WI38 (cell line): ENCODE measurements at regions not wholly inside any gene's neighbourhood (a gene's known extent, or its start where the extent isn't known, plus 50 kb on each side); places are given as distances from the start of the nearest gene placed in this dataset.
"Not testable (repeated sequence)": the region's sequence is repeated elsewhere in the genome, so short reads cannot be mapped to it uniquely, and the experiment has no call there.

Experiments used
- H3K4me3 ChIP-seq: 2 replicates; pipeline ENCODE4 v1.5.1; 2011; ENCODE audit warnings: low read depth, mild to moderate bottlenecking, control low read depth, low read length
- TF ChIP-seq, protein P1 (sequence below): IDR thresholded peaks from 2 replicates; pipeline ENCODE4 v1.5.1; 2012; ENCODE audit warnings: low read depth, mild to moderate bottlenecking, control low read depth, low read length

DNA sequence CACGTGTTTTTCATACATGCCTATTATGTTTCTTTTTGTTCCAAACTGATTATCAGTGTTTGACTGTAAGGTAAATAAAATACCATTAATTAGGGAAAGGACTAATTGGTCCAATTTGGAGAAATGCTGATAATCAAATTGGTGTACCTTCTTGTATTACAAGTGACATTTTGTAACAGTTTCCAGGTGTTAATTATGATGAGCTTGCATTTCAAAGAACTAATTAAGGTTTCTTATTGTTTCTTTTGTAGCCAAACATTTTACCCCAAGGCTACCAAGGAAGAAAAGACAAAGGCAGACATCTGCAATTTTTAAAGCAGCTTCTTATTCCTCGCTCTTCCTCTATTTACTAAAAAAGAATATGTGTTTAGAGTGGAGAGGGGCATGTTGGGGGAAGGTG, 88.7 kb upstream of the GRIK1 start:
- TF ChIP-seq, protein P1, sequence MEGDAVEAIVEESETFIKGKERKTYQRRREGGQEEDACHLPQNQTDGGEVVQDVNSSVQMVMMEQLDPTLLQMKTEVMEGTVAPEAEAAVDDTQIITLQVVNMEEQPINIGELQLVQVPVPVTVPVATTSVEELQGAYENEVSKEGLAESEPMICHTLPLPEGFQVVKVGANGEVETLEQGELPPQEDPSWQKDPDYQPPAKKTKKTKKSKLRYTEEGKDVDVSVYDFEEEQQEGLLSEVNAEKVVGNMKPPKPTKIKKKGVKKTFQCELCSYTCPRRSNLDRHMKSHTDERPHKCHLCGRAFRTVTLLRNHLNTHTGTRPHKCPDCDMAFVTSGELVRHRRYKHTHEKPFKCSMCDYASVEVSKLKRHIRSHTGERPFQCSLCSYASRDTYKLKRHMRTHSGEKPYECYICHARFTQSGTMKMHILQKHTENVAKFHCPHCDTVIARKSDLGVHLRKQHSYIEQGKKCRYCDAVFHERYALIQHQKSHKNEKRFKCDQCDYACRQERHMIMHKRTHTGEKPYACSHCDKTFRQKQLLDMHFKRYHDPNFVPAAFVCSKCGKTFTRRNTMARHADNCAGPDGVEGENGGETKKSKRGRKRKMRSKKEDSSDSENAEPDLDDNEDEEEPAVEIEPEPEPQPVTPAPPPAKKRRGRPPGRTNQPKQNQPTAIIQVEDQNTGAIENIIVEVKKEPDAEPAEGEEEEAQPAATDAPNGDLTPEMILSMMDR, result no peak

DNA sequence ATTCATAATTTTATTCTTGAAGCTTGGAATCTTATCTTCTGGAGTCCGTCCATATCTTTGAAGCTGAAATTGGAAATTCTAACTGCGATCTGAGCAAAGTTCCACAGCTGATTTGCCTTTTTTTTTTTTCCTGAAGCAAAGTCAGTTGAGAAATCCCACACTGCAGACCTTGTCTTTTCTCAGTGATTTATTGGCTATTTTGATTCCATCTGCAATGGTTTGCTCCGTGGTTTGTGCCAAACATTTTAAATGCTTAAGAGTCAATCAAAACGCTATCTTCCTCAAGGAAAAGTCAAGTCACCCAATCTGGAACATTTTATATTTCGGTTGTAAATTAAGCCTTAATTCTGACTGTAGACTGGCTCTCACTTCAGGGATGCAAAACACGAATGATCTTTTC, 88.2 kb upstream of the GRIK1 start:
- H3K4me3 ChIP-seq, result no peak overlapping the region
- TF ChIP-seq, protein P1, result no peak

More for the DNA sequence above, 88.7 kb upstream of the GRIK1 start:
- no peak overlapping the region for H3K4me3 ChIP-seq

- H3K4me3 ChIP-seq, result not testable (repeated sequence)
Observed at GRCh38 chr21:30023056-30023455, 83.3 kb upstream of the GRIK1 start.

DNA sequence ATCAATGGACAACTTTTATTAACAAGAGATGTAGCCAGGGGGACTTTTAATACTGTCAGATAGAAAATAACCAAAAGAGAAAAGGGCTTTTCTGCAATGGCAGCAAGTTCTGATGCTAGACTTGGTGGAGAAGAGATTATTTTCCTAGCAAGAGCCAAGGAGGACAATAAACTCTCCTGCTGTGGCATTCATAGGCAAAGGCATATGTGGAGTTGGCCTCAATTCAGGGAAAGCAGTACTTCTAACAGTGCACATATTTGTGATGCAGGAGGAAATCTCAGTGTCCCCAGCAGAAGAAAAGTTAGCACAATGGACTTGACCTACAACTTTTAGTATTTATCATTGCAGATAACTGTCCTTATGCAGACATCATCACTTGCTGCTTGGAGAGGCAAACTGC, 75.1 kb upstream of the GRIK1 start:
- TF ChIP-seq, protein P1, result no peak
- no peak overlapping the region for H3K4me3 ChIP-seq

GRCh38 chr21:29991624-29992023, 51.8 kb upstream of the GRIK1 start:
- TF ChIP-seq, protein P1, result no peak
- no peak overlapping the region for H3K4me3 ChIP-seq

GRCh38 chr21:29989634-29990234, 49.9 kb upstream of the GRIK1 start:
- TF ChIP-seq, protein P1, result no peak
- no peak overlapping the region for H3K4me3 ChIP-seq
